ENCODE measurements at regions not wholly inside any gene's neighbourhood (a gene's known extent, or its start where the extent isn't known, plus 50 kb on each side); places are given as distances from the start of the nearest gene placed in this dataset.
"Not testable (repeated sequence)": the region's sequence is repeated elsewhere in the genome, so short reads cannot be mapped to it uniquely, and the experiment has no call there.

- no peak for DNase-seq (ENCODE audit: low read depth)
These were observed 826.5 kb downstream of the UQCRFS1 start for GRCh38 chr19:28386470-28386869.

- no peak for DNase-seq (ENCODE audit: low read depth)
These were observed 826.9 kb downstream of the UQCRFS1 start for GRCh38 chr19:28386066-28386465.

GRCh38 chr19:28377077-28377476 lies 835.9 kb downstream of the UQCRFS1 start:
- no peak for DNase-seq (ENCODE audit: low read depth)

- no peak for DNase-seq (ENCODE audit: low read depth)
These were observed 838.0 kb downstream of the UQCRFS1 start for GRCh38 chr19:28374971-28375370.

GRCh38 chr19:28372576-28373247 lies 840.2 kb downstream of the UQCRFS1 start:
- DNase-seq (ENCODE audit: low read depth): no peak

- no peak for DNase-seq (ENCODE audit: low read depth)
These were observed 845.8 kb downstream of the UQCRFS1 start for GRCh38 chr19:28367146-28367545.

GRCh38 chr19:28363254-28363653 lies 849.7 kb downstream of the UQCRFS1 start:
- DNase-seq (ENCODE audit: low read depth): no peak

- no peak for DNase-seq (ENCODE audit: low read depth)
These were observed 853.2 kb downstream of the UQCRFS1 start for GRCh38 chr19:28359431-28360414.

GRCh38 chr19:28358633-28359032 lies 854.3 kb downstream of the UQCRFS1 start:
- no peak for DNase-seq (ENCODE audit: low read depth)

GRCh38 chr19:28351761-28352160 lies 861.2 kb downstream of the UQCRFS1 start:
- DNase-seq (ENCODE audit: low read depth): no peak

- not testable (repeated sequence) for DNase-seq (ENCODE audit: low read depth)
These were observed 861.6 kb downstream of the UQCRFS1 start for GRCh38 chr19:28351321-28351720.

- DNase-seq (ENCODE audit: low read depth): no peak
These were observed 862.3 kb downstream of the UQCRFS1 start for GRCh38 chr19:28350673-28351072.

GRCh38 chr19:28350037-28350436 lies 862.9 kb downstream of the UQCRFS1 start:
- DNase-seq (ENCODE audit: low read depth): no peak

- no peak for DNase-seq (ENCODE audit: low read depth)
These were observed 863.3 kb downstream of the UQCRFS1 start for GRCh38 chr19:28349604-28350003.

GRCh38 chr19:28345811-28346210 lies 867.1 kb downstream of the UQCRFS1 start:
- DNase-seq (ENCODE audit: low read depth): no peak

- DNase-seq (ENCODE audit: low read depth): no peak
These were observed 871.1 kb downstream of the UQCRFS1 start for GRCh38 chr19:28341810-28342350.

GRCh38 chr19:28334419-28334818 lies 878.5 kb downstream of the UQCRFS1 start:
- no peak for DNase-seq (ENCODE audit: low read depth)

GRCh38 chr19:28333909-28334308 lies 879.0 kb downstream of the UQCRFS1 start:
- no peak for DNase-seq (ENCODE audit: low read depth)

GRCh38 chr19:28332886-28333285 lies 880.1 kb downstream of the UQCRFS1 start:
- DNase-seq (ENCODE audit: low read depth): no peak

GRCh38 chr19:28332351-28332750 lies 880.6 kb downstream of the UQCRFS1 start:
- no peak for DNase-seq (ENCODE audit: low read depth)

GRCh38 chr19:28331596-28331995 lies 881.4 kb downstream of the UQCRFS1 start:
- no peak for DNase-seq (ENCODE audit: low read depth)

GRCh38 chr19:28330831-28331230 lies 882.1 kb downstream of the UQCRFS1 start:
- DNase-seq (ENCODE audit: low read depth): no peak

GRCh38 chr19:28329429-28329828 lies 883.5 kb downstream of the UQCRFS1 start:
- no peak for DNase-seq (ENCODE audit: low read depth)
